ENCODE measurements at regions not wholly inside any gene's neighbourhood (a gene's known extent, or its start where the extent isn't known, plus 50 kb on each side); places are given as distances from the start of the nearest gene placed in this dataset.

DNA sequence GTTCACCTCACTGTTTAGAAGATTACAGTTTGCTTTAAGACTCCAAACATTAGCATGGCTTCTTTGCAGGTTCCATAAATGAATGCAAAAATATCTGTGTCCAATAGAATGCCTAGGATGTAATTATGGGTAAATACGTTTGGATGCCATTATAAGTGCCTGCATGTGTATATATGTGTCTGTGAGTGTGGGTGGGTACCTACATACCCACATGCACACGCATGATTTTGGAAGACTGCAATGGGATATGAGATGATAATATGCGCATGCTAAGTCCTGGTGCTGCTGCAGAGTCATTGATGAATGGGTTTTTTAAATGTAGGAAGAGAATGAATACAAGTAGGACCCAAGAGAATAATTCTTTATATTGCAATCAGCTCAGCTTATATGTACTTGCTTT lies 406.4 kb downstream of the ZSWIM6 start:
- Histone ChIP-seq H3K4me1 (ENCODE audit: insufficient read depth, insufficient read length) (no peaks in the 10 kb centered on the region), H3K27me3 (ENCODE audit: insufficient read depth, insufficient read length) (no peaks in the 10 kb centered on the region), H3K4me3 (ENCODE audit: insufficient read length, low read depth) (no peak overlapping the region), H3K9me3 (ENCODE audit: insufficient read depth, low read length) (no peaks in the 10 kb centered on the region), H3K9ac (ENCODE audit: insufficient read length, low read depth) (no peak overlapping the region), H3K36me3 (ENCODE audit: insufficient read depth, insufficient read length, low read length) (no peaks in the 10 kb centered on the region)
- TF ChIP-seq SUZ12 (IDR thresholded peaks at IDR 0.05; ENCODE audit: extremely low read depth, insufficient read depth, insufficient read length) (no peak), ZNF274 (IDR thresholded peaks at IDR 0.05; ENCODE audit: low read depth, low read length) (no peak), YY1 (IDR thresholded peaks at IDR 0.05; ENCODE audit: insufficient read depth, insufficient read length) (no peak)
- DNase-seq (ENCODE audit: low read depth, low spot score): no peak

- Histone ChIP-seq H3K9me3 (ENCODE audit: insufficient read depth, low read length) (no peaks in the 10 kb centered on the region), H3K4me1 (ENCODE audit: insufficient read depth, insufficient read length) (no peaks in the 10 kb centered on the region), H3K9ac (ENCODE audit: insufficient read length, low read depth) (no peak overlapping the region), H3K27me3 (ENCODE audit: insufficient read depth, insufficient read length) (no peaks in the 10 kb centered on the region), H3K4me3 (ENCODE audit: insufficient read length, low read depth) (no peak overlapping the region), H3K36me3 (ENCODE audit: insufficient read depth, insufficient read length, low read length) (no peaks in the 10 kb centered on the region)
- no peak for DNase-seq (ENCODE audit: low read depth, low spot score)
- TF ChIP-seq SUZ12 (IDR thresholded peaks at IDR 0.05; ENCODE audit: extremely low read depth, insufficient read depth, insufficient read length) (no peak), ZNF274 (IDR thresholded peaks at IDR 0.05; ENCODE audit: low read depth, low read length) (no peak), YY1 (IDR thresholded peaks at IDR 0.05; ENCODE audit: insufficient read depth, insufficient read length) (no peak)
Measured at GRCh38 chr5:61744690-61745619, 412.9 kb downstream of the ZSWIM6 start.

DNA sequence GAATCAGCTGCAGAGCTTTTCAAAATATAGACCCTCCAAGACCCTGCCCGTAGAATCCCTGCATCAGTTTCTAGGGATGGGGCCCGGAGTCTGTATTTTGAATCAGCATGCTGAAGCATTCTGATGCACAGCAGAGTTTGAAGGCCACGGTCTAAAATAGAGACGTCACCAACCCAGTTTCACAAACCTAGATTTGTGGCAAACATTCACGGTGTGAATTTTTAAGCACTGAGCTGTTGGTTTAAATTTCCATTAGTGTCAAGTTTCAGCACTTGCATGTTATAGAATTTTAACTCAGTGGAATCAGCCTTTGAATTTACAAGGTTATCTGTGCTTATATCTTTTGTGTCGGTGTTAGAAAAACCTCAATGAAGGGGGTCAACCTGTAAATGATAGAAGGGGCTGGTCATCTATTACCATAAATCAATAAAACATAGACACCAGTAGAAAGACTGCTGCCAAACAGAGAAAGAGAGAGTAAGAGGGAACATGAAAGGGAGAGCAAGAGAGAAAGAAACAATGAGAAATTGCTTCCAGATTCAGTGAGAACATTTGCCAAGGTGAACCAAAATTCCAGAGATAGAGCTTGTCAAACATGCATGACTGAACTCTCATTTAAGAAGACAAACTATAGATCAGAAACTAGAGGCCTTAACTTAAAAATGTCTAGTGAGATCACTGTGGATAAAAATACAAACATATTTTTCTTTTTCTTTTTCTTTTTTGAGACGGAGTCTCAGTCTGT lies 414.9 kb downstream of the ZSWIM6 start:
- Histone ChIP-seq H3K9ac (ENCODE audit: insufficient read length, low read depth) (no peak overlapping the region), H3K9me3 (ENCODE audit: insufficient read depth, low read length) (no peaks in the 10 kb centered on the region), H3K27me3 (ENCODE audit: insufficient read depth, insufficient read length) (no peaks in the 10 kb centered on the region), H3K4me3 (ENCODE audit: insufficient read length, low read depth) (no peak overlapping the region), H3K4me1 (ENCODE audit: insufficient read depth, insufficient read length) (no peaks in the 10 kb centered on the region), H3K36me3 (ENCODE audit: insufficient read depth, insufficient read length, low read length) (no peaks in the 10 kb centered on the region)
- no peak for TF ChIP-seq ZNF274 (IDR thresholded peaks at IDR 0.05; ENCODE audit: low read depth, low read length)
- no peak for TF ChIP-seq SUZ12 (IDR thresholded peaks at IDR 0.05; ENCODE audit: extremely low read depth, insufficient read depth, insufficient read length)
- no peak for TF ChIP-seq YY1 (IDR thresholded peaks at IDR 0.05; ENCODE audit: insufficient read depth, insufficient read length)
- DNase-seq (ENCODE audit: low read depth, low spot score): no peak

DNA sequence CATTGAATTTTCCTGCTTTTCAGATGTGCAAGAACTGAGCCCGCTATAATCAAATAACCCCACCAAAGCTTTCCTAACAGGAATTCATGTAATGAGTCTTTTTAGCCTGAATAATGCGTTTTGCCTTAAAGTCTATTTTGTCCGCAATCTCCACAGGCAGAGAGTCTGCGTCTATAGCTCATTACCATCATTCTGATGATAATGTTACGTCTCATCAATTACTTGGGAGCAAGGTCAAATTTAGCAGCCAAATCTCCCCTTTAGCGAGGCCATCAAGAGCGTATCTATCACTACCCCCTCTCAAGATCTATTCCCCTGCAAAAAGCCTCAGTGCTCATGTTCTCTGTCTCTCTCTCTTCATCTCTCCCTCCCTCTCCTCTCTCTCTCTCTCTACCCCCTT lies 416.1 kb downstream of the ZSWIM6 start:
- Histone ChIP-seq H3K9me3 (ENCODE audit: insufficient read depth, low read length) (no peaks in the 10 kb centered on the region), H3K9ac (ENCODE audit: insufficient read length, low read depth) (no peak overlapping the region), H3K27me3 (ENCODE audit: insufficient read depth, insufficient read length) (no peaks in the 10 kb centered on the region), H3K36me3 (ENCODE audit: insufficient read depth, insufficient read length, low read length) (no peaks in the 10 kb centered on the region), H3K4me3 (ENCODE audit: insufficient read length, low read depth) (no peak overlapping the region), H3K4me1 (ENCODE audit: insufficient read depth, insufficient read length) (no peaks in the 10 kb centered on the region)
- TF ChIP-seq SUZ12 (IDR thresholded peaks at IDR 0.05; ENCODE audit: extremely low read depth, insufficient read depth, insufficient read length): no peak
- no peak for TF ChIP-seq YY1 (IDR thresholded peaks at IDR 0.05; ENCODE audit: insufficient read depth, insufficient read length)
- TF ChIP-seq ZNF274 (IDR thresholded peaks at IDR 0.05; ENCODE audit: low read depth, low read length): no peak
- no peak for DNase-seq (ENCODE audit: low read depth, low spot score)

GRCh38 chr5:61748651-61749050 lies 416.6 kb downstream of the ZSWIM6 start:
- no peak overlapping the region for H3K4me3 ChIP-seq (ENCODE audit: insufficient read length, low read depth)
- no peak for DNase-seq (ENCODE audit: low read depth, low spot score)
- H3K4me1 ChIP-seq (ENCODE audit: insufficient read depth, insufficient read length): no peaks in the 10 kb centered on the region
- TF ChIP-seq ZNF274 (IDR thresholded peaks at IDR 0.05; ENCODE audit: low read depth, low read length) (no peak), SUZ12 (IDR thresholded peaks at IDR 0.05; ENCODE audit: extremely low read depth, insufficient read depth, insufficient read length) (no peak), YY1 (IDR thresholded peaks at IDR 0.05; ENCODE audit: insufficient read depth, insufficient read length) (no peak)
- no peaks in the 10 kb centered on the region for H3K36me3 ChIP-seq (ENCODE audit: insufficient read depth, insufficient read length, low read length)
- no peak overlapping the region for H3K9ac ChIP-seq (ENCODE audit: insufficient read length, low read depth)
- H3K27me3 ChIP-seq (ENCODE audit: insufficient read depth, insufficient read length): no peaks in the 10 kb centered on the region
- no peaks in the 10 kb centered on the region for H3K9me3 ChIP-seq (ENCODE audit: insufficient read depth, low read length)

DNA sequence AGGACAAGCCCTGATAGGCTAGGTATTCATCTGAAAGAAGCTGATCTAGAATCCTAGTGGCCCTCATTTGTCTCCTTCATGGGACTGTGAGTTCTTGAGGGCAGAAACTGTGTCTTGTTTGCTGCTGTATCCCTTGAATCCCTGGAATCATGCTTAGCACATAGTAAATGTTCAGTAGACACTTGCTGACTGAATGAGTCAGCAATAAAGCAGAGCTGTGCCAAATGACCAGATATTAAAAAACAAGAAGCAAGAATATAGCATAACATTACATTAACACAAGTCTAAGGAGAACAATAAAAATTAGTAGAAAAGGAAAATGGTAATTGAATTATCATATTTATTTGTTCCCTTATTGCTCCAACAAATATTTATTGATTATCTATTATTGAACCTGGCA lies 420.5 kb downstream of the ZSWIM6 start:
- no peak for TF ChIP-seq ZNF274 (IDR thresholded peaks at IDR 0.05; ENCODE audit: low read depth, low read length)
- no peak for TF ChIP-seq SUZ12 (IDR thresholded peaks at IDR 0.05; ENCODE audit: extremely low read depth, insufficient read depth, insufficient read length)
- no peak for TF ChIP-seq YY1 (IDR thresholded peaks at IDR 0.05; ENCODE audit: insufficient read depth, insufficient read length)
- Histone ChIP-seq H3K9me3 (ENCODE audit: insufficient read depth, low read length) (no peaks in the 10 kb centered on the region), H3K27me3 (ENCODE audit: insufficient read depth, insufficient read length) (no peaks in the 10 kb centered on the region), H3K4me3 (ENCODE audit: insufficient read length, low read depth) (no peak overlapping the region), H3K36me3 (ENCODE audit: insufficient read depth, insufficient read length, low read length) (no peaks in the 10 kb centered on the region), H3K9ac (ENCODE audit: insufficient read length, low read depth) (no peak overlapping the region), H3K4me1 (ENCODE audit: insufficient read depth, insufficient read length) (no peaks in the 10 kb centered on the region)
- no peak for DNase-seq (ENCODE audit: low read depth, low spot score)

GRCh38 chr5:61754792-61755191 lies 422.7 kb downstream of the ZSWIM6 start:
- no peak for DNase-seq (ENCODE audit: low read depth, low spot score)
- Histone ChIP-seq H3K36me3 (ENCODE audit: insufficient read depth, insufficient read length, low read length) (no peaks in the 10 kb centered on the region), H3K27me3 (ENCODE audit: insufficient read depth, insufficient read length) (no peaks in the 10 kb centered on the region), H3K4me1 (ENCODE audit: insufficient read depth, insufficient read length) (no peaks in the 10 kb centered on the region), H3K9me3 (ENCODE audit: insufficient read depth, low read length) (no peaks in the 10 kb centered on the region), H3K4me3 (ENCODE audit: insufficient read length, low read depth) (no peak overlapping the region), H3K9ac (ENCODE audit: insufficient read length, low read depth) (no peak overlapping the region)
- no peak for TF ChIP-seq ZNF274 (IDR thresholded peaks at IDR 0.05; ENCODE audit: low read depth, low read length)
- no peak for TF ChIP-seq YY1 (IDR thresholded peaks at IDR 0.05; ENCODE audit: insufficient read depth, insufficient read length)
- no peak for TF ChIP-seq SUZ12 (IDR thresholded peaks at IDR 0.05; ENCODE audit: extremely low read depth, insufficient read depth, insufficient read length)

Data from NT2/D1 (cell line).